Right cardiac atrium (tissue), 5 donors: ENCODE measurements at regions not wholly inside any gene's neighbourhood (a gene's known extent, or its start where the extent isn't known, plus 50 kb on each side); places are given as distances from the start of the nearest gene placed in this dataset.

Experiments used
- ATAC-seq, 2 donors: fragments of 200-7000 bp; cut with Tn5 transposase; one replicate each; pipeline versions ENCODE4 v1.8.0 to v1.9.1; 2020; ENCODE audit warnings: moderate library complexity in 2 of 2, mild to moderate bottlenecking in 1 of 2
- DNase-seq, 3 donors: peaks; one replicate each; pipeline ENCODE4 v3.0.0-alpha.2; 2020
- H3K27ac ChIP-seq: one replicate; pipeline ENCODE4 v1.5.1; 2013; ENCODE audit warnings: mild to moderate bottlenecking, low read length, control low read depth, moderate library complexity
- H3K27me3 ChIP-seq: one replicate; pipeline ENCODE4 v1.6.1; 2013; ENCODE audit not compliant: control insufficient read depth, insufficient read depth
- H3K4me1 ChIP-seq: one replicate; pipeline ENCODE4 v1.6.1; 2013; ENCODE audit warnings: low read length; ENCODE audit not compliant: control insufficient read depth, insufficient read depth
- H3K4me3 ChIP-seq: one replicate; pipeline ENCODE4 v1.5.1; 2013; ENCODE audit warnings: low read length, control low read depth
- H3K9me3 ChIP-seq: one replicate; pipeline ENCODE4 v1.6.1; 2013; ENCODE audit warnings: low read length; ENCODE audit not compliant: control insufficient read depth
- WGBS: extraction: QIAGEN DNeasy Blood & Tissue Kit; methylation state at CpG from one replicate; pipeline ENCODE4 v1.1.7; 2013; 5-methylcytosine and 5-hydroxymethylcytosine counted together
- intact Hi-C, 4 donors: fragments of 100-400 bp; cut with DNase I; formaldehyde crosslinking; loops; one replicate each; pipeline versions ENCODE4 v1.11.0 to v1.14.0; 2022 to 2023
- donor health status: healthy with polysubstance abuse.
- donor health status: DM: no; HTN: yes; CAD: no.
- donor health status: DM: no; HTN: no; CAD: no.
- donor health status: DM: no; HTN: yes; CAD: no; lungs with severe emphysema.
- donor health status: DM: yes; HTN: yes; CAD: no.

DNA sequence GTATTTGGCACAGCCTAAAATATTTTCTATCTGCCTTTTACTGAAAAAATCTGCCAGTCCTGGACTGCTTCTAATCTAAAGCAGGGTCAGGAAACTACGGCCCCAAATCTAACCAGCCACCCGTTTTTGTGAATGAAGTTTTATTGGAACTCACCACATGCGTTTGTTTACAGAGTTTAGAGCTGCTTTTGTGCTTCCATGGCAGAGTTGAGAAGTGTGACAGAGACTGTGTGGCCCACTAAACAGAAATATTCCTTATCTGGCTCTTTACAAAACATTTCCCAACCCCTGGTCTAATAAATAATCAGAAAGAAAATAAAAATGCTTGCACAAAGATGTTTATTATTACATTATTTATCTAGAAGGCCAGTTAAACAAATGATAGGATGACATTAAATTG, 110.2 kb downstream of the COPRS start:
- H3K9me3 ChIP-seq = no peaks in the 10 kb centered on the region
- 54% methylated on average over 3 of the region's 3 CpGs for WGBS
- intact Hi-C loops = no loop called here
- DNase-seq = no peak
- H3K4me1 ChIP-seq = peaks cover 8% of the 10 kb centered on the region
- no peaks in the 10 kb centered on the region for H3K27me3 ChIP-seq
- no peak for ATAC-seq
- H3K27ac ChIP-seq = no peak overlapping the region
- no peak overlapping the region for H3K4me3 ChIP-seq

DNA sequence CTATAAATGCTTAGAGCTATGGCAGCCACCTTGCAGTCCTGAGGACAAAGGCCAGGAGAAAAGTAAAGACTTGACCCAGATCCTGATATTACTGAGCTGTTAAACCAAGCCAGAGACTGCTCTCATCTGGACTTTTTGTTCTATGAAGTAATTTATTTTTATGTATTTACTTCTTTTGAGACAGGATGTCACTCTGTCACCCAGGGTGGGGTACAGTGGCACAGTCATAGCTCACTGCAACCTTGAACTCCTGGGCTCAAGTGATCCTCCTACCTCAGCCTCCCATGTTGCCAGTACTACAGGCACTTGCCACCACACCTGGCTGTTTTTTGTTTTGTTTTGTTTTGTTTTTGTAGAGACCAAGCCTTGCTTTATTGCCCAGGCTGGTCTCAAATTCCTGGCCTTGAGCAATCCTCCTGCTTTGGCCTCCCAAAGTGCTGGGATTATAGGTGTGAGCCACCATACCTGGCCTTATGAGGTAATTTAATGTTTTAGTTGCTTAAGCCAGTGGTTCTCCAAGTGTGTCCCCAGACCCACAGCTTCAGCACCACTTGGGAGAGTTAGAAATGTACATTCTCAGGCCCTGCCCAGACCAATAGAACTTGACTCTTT, 112.1 kb downstream of the COPRS start:
- intact Hi-C loops = no loop called here
- H3K4me1 ChIP-seq = peaks cover 8% of the 10 kb centered on the region
- no peaks in the 10 kb centered on the region for H3K27me3 ChIP-seq
- no peak overlapping the region for H3K4me3 ChIP-seq
- DNase-seq = no peak
- no peak overlapping the region for H3K27ac ChIP-seq
- ATAC-seq = no peak
- H3K9me3 ChIP-seq = no peaks in the 10 kb centered on the region

- WGBS = 65% methylated on average over 8 of the region's 8 CpGs
- Histone ChIP-seq H3K4me3 (no peak overlapping the region), H3K9me3 (no peaks in the 10 kb centered on the region), H3K4me1 (peaks cover 8% of the 10 kb centered on the region), H3K27ac (no peak overlapping the region), H3K27me3 (no peaks in the 10 kb centered on the region)
- DNase-seq = peak in 1 of 3 donors; percentile 40
- intact Hi-C loops = no loop called here
- peak; percentile 17 to 50 for ATAC-seq
Measured at GRCh38 chr17:31745964-31746600, 113.0 kb downstream of the COPRS start.

DNA sequence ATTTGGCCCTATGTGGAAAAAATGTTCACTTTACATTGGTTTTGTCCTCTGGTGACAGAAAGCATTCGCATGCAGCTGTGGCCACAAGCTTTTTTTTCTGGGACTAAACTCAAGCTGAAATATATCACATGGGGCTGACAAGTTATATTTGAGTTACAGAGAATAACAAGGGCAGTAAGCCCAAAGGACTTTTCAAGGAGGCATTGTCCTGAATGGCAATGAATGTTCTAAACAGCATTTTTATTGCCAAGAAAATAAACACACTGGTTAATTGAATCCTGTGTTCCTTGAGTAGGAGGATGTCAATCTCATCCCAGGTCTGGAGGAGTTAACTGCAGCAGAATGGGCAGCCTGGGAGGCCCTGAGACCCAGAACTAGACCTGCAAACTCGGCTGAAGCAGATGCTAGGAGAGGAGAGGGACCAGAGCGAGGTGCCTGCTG, 114.5 kb downstream of the COPRS start:
- DNase-seq (peak in 1 of 3 donors; percentile 15), ATAC-seq (peak in 1 of 2 donors; percentile 35)
- WGBS = 30% methylated on average over 3 of the region's 3 CpGs
- intact Hi-C loops = loop anchor here in 1 of 4 donors (5.0 kb wide), 1 partner anchor 177 kb away; no protein-coding TSS in a partner anchor
- H3K4me1 ChIP-seq = peaks cover 7% of the 10 kb centered on the region
- no peak overlapping the region for H3K27ac ChIP-seq
- H3K27me3 ChIP-seq = no peaks in the 10 kb centered on the region
- H3K4me3 ChIP-seq = no peak overlapping the region
- H3K9me3 ChIP-seq = no peaks in the 10 kb centered on the region

- Histone ChIP-seq H3K27ac (no peak overlapping the region), H3K27me3 (no peaks in the 10 kb centered on the region), H3K4me1 (peaks cover 7% of the 10 kb centered on the region), H3K4me3 (no peak overlapping the region), H3K9me3 (no peaks in the 10 kb centered on the region)
- 23% methylated on average over 2 of the region's 2 CpGs for WGBS
- DNase-seq (peak in 2 of 3 donors; percentile 43 to 61), ATAC-seq (peak in 1 of 2 donors; percentile 36)
- intact Hi-C loops = loop anchor here in 1 of 4 donors (5.0 kb wide), 1 partner anchor 176 kb away; no protein-coding TSS in a partner anchor
Measured at GRCh38 chr17:31743797-31744196, 115.2 kb downstream of the COPRS start.

DNA sequence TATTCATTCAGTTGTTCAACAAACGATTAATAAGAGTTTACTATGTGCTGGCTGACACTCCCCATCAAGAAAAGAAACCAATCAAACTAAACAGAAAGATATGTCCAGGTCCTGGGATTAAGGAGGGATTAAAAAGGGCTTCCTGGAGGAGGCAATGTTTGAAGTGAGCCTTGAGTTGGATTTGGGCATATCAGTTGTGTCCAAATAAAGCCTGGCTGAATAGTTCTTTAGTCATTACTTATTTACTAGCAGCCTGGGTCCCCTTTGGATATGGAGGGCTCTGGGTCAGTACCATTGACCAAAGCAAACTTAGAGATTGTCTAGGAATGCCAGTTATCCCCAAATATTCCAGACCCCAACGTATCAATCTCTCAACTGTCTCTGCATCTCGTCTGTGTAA, 117.7 kb downstream of the COPRS start:
- Histone ChIP-seq H3K27me3 (no peaks in the 10 kb centered on the region), H3K9me3 (no peaks in the 10 kb centered on the region), H3K4me1 (peaks cover 9% of the 10 kb centered on the region), H3K27ac (no peak overlapping the region), H3K4me3 (no peak overlapping the region)
- ATAC-seq (no peak), DNase-seq (no peak)
- intact Hi-C loops = loop anchor here in 1 of 4 donors (5.0 kb wide), 1 partner anchor 174 kb away; no protein-coding TSS in a partner anchor
- WGBS = 88% methylated on average over 3 of the region's 3 CpGs

DNA sequence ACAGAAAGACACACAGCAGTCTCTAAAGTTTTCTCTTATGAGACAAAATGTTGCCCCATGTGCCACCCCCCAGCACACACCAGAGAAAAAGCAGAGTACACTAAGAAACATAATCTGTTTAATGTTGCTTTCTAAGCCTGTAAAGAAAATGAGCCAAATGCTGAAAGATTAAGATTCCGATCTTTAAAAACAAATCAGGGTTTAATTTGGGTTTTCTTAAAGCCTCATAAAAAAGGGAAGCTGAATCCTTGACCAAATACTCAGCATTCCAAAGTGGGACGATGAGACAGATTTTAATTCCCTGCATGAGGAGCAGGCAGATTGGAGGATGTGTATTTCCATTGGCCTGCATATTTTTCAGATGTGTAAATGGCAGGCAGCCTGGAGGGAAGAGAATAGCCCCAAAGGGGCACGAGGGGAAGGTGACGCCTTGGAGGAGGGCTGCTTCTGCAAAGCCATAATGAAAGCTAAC, 118.4 kb downstream of the COPRS start:
- H3K4me1 ChIP-seq = peaks cover 5% of the 10 kb centered on the region

GRCh38 chr17:31738996-31739699, 119.9 kb downstream of the COPRS start:
- H3K4me1 ChIP-seq = peaks cover 5% of the 10 kb centered on the region
- 79% methylated on average over 2 of the region's 2 CpGs for WGBS
- H3K27ac ChIP-seq = peak overlapping the region; percentile 4

More for the DNA sequence above, 118.4 kb downstream of the COPRS start:
- intact Hi-C loops = loop anchor here in 1 of 4 donors (5.0 kb wide), 1 partner anchor 173 kb away; no protein-coding TSS in a partner anchor
- WGBS = 33% methylated on average over 4 of the region's 4 CpGs
- Histone ChIP-seq H3K27me3 (no peaks in the 10 kb centered on the region), H3K4me3 (no peak overlapping the region), H3K27ac (no peak overlapping the region), H3K9me3 (no peaks in the 10 kb centered on the region)
- DNase-seq = peak in 1 of 3 donors; percentile 18
- no peak for ATAC-seq

DNA sequence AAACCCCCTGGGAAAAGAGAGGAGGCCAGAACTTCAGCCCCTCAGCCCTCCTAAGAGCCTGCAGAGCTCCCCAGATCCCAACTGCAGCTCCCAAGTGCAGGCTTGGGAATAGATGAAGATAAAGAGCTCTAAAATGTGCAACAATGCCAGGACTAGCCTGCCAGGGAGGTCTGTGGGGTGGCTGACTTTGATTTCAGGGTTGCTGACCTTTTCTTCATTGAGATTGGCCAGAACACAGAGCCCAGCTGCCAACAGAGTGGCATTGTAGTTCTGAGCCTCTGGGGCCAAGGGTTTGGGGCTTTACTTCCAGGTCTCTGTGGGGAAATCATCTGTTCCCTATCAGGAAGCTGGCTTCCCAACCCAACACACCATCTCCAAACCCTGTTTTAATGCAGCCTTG, 120.6 kb downstream of the COPRS start:
- ATAC-seq = peak; percentile 9 to 19
- H3K4me1 ChIP-seq = peaks cover 5% of the 10 kb centered on the region
- no peak overlapping the region for H3K4me3 ChIP-seq
- intact Hi-C loops = no loop called here
- peak overlapping the region; percentile 50 for H3K27ac ChIP-seq
- peak in 1 of 3 donors; percentile 31 for DNase-seq
- H3K9me3 ChIP-seq = no peaks in the 10 kb centered on the region
- no peaks in the 10 kb centered on the region for H3K27me3 ChIP-seq

More at GRCh38 chr17:31738996-31739699, 119.9 kb downstream of the COPRS start:
- intact Hi-C loops = no loop called here
- H3K4me3 ChIP-seq = no peak overlapping the region
- ATAC-seq (peak; percentile 57 to 75), DNase-seq (no peak)
- no peaks in the 10 kb centered on the region for H3K27me3 ChIP-seq
- H3K9me3 ChIP-seq = no peaks in the 10 kb centered on the region

- intact Hi-C loops = no loop called here
- ATAC-seq = peak in 1 of 2 donors; percentile 26
- 64% methylated on average over 8 of the region's 8 CpGs for WGBS
- Histone ChIP-seq H3K9me3 (no peaks in the 10 kb centered on the region), H3K27ac (peak overlapping the region; percentile 50), H3K4me3 (no peak overlapping the region), H3K4me1 (peaks cover 5% of the 10 kb centered on the region), H3K27me3 (no peaks in the 10 kb centered on the region)
- DNase-seq = no peak
Measured at GRCh38 chr17:31738067-31738466, 121.0 kb downstream of the COPRS start.
